Retinal pigment epithelial cell (primary cell): ENCODE measurements at regions not wholly inside any gene's neighbourhood (a gene's known extent, or its start where the extent isn't known, plus 50 kb on each side); places are given as distances from the start of the nearest gene placed in this dataset.

Experiments
- DNase-seq: peaks from one replicate; pipeline ENCODE4 v3.0.0-alpha.2; 2010; ENCODE audit warnings: low read depth
- H3K4me3 ChIP-seq: 2 replicates; pipeline ENCODE4 v1.5.1; 2011; ENCODE audit warnings: mild to moderate bottlenecking, low read length, control low read depth, moderate library complexity
- CTCF ChIP-seq: conservative IDR thresholded peaks from 2 replicates; pipeline ENCODE4 v1.5.1; 2011; ENCODE audit warnings: low read depth, low read length, control low read depth, inconsistent platforms

- TF ChIP-seq CTCF = no peak
- no peak for DNase-seq
- no peak overlapping the region for H3K4me3 ChIP-seq
Observed at GRCh38 chr18:39348757-39349156, 1783.2 kb upstream of the CELF4 start.

- no peak overlapping the region for H3K4me3 ChIP-seq
- no peak for DNase-seq
- no peak for TF ChIP-seq CTCF
Observed at GRCh38 chr18:39347701-39348100, 1782.1 kb upstream of the CELF4 start.

DNA sequence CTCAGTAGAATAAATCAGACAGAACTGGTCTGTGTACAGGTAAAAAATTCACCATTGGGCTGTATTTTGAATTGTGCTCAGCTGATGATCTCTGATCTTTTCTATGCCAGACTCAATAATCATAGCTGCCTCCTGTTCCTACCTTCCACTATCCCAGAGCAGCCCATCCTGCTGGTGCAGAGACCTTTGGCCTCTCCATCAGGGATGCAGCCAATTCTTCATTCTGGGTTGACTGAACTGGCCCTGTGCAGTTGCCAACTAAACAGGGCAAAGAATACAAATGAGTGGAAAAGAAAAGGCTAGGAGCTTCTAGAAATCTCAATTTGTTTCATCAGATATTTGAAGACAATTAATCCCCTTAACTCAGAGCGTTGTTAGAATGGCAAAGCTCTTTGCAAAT, 1781.3 kb upstream of the CELF4 start:
- TF ChIP-seq CTCF = no peak
- H3K4me3 ChIP-seq = no peak overlapping the region
- no peak for DNase-seq

DNA sequence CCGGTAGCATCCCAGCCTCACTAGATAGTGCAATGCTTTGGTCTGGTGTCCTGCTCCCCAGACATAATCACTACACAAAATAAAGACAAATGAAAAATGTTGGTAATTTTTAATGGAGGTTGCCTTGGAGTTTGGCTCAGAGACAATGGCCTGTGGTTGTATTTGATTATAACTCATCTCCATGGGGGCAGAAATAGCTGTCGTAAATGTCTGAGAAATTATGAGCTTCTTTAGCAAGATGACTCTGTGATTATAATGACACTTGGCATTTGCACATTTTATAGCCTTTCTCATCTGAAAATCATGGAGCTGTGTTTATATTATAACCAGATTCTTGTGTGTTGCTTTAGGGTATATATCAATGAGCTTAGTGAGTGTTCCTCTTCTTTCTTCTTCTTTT, 1779.7 kb upstream of the CELF4 start:
- DNase-seq = no peak
- H3K4me3 ChIP-seq = no peak overlapping the region
- no peak for TF ChIP-seq CTCF

DNA sequence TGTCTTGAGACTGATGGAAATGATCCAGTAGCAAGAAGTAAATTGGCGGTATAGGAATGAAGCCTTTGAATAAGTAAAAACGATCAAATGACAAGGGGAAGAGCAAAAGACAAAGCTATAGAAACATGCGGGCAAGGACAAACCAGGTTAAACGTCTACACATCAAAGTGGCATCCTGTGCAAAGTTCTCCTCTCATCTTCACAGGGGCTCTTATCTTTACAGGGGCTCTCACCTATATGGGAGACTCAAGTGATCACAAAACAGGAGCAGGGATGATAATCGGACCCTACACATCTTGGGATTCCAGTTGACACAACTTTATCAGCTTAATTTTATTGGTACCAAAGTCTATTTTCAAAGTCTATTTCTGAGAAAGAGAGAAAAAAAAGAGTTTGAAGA, 1778.9 kb upstream of the CELF4 start:
- DNase-seq = no peak
- no peak overlapping the region for H3K4me3 ChIP-seq
- TF ChIP-seq CTCF = no peak

DNA sequence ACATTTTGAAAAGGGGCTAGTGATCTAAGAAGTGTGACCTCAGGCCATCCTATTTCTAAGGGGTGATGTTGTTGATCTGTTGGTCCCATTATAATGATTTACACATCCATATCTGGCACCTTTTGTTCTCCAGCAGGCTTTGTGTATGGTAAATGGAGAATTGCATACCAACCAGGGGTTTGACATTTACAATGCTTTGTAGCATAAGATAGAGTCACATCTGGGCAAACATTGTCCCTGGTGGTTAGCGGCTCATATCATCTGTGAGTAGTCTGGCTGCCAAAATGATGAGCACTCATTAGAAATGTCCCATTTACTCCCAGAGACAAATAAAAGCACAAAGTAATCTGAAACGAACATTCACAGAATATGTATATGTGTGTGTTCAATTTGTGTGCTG, 1775.5 kb upstream of the CELF4 start:
- no peak for DNase-seq
- no peak overlapping the region for H3K4me3 ChIP-seq
- no peak for TF ChIP-seq CTCF

- H3K4me3 ChIP-seq = no peak overlapping the region
- DNase-seq = no peak
- TF ChIP-seq CTCF = no peak
Observed at GRCh38 chr18:39340418-39340817, 1774.8 kb upstream of the CELF4 start.
